Natural killer cell (primary cell): ENCODE measurements at regions not wholly inside any gene's neighbourhood (a gene's known extent, or its start where the extent isn't known, plus 50 kb on each side); places are given as distances from the start of the nearest gene placed in this dataset.
A peak's percentile ranks its signal among the peaks of the same experiment; 100 is the strongest.

Source experiments
- ATAC-seq, 3 donors: fragments of 150-1000 bp in 2 of 3; fragments of 200-7000 bp in 1 of 3; cut with Tn5 transposase; 1 replicate in 1 of 3; 2 replicates in 2 of 3; pipeline ENCODE4 v1.10.0; 2021; ENCODE audit warnings: mild to moderate bottlenecking in 2 of 3, moderate library complexity in 2 of 3
- DNase-seq, 2 donors: peaks; one replicate each; pipeline versions ENCODE4 v3.0.0 to v3.0.0-alpha.2; 2013 to 2021; ENCODE audit warnings: mixed read lengths in 1 of 2
- H3K27ac ChIP-seq: one replicate; pipeline ENCODE4 v1.5.1; 2013; ENCODE audit warnings: mild to moderate bottlenecking, low read length
- H3K27me3 ChIP-seq: one replicate; pipeline ENCODE4 v1.6.1; 2013; ENCODE audit warnings: low read length; ENCODE audit not compliant: control insufficient read depth, insufficient read depth
- H3K36me3 ChIP-seq: one replicate; pipeline ENCODE4 v1.6.1; 2013; ENCODE audit warnings: low read length; ENCODE audit not compliant: control insufficient read depth, insufficient read depth
- H3K4me1 ChIP-seq: one replicate; pipeline ENCODE4 v1.6.1; 2013; ENCODE audit warnings: low read length; ENCODE audit not compliant: control insufficient read depth, insufficient read depth
- H3K4me3 ChIP-seq: one replicate; pipeline ENCODE4 v1.5.1; 2013; ENCODE audit warnings: low read length
- H3K9me3 ChIP-seq: one replicate; pipeline ENCODE4 v1.6.1; 2013; ENCODE audit warnings: low read length; ENCODE audit not compliant: control insufficient read depth, insufficient read depth
- H3K27ac Mint-ChIP-seq, 2 donors: one replicate each; pipeline ENCODE4 v1.8.0; 2022; ENCODE audit warnings: mild to moderate bottlenecking in 2 of 2, mixed read lengths in 2 of 2, moderate library complexity in 1 of 2
- H3K27me3 Mint-ChIP-seq, 2 donors: one replicate each; pipeline ENCODE4 v1.8.0; 2022; ENCODE audit warnings: low read depth in 2 of 2, mixed read lengths in 2 of 2
- H3K36me3 Mint-ChIP-seq: one replicate; pipeline ENCODE4 v1.8.0; 2022; ENCODE audit warnings: mixed read lengths
- H3K4me1 Mint-ChIP-seq, 2 donors: one replicate each; pipeline ENCODE4 v1.8.0; 2022; ENCODE audit warnings: mixed read lengths in 2 of 2
- H3K4me3 Mint-ChIP-seq: one replicate; pipeline ENCODE4 v1.8.0; 2022; ENCODE audit warnings: mild to moderate bottlenecking, moderate library complexity, mixed read lengths
- H3K9me3 Mint-ChIP-seq, 2 donors: one replicate each; pipeline ENCODE4 v1.8.0; 2022; ENCODE audit warnings: mixed read lengths in 2 of 2
- CTCF ChIP-seq: fragments of 200-600 bp; IDR thresholded peaks from one replicate; pipeline ENCODE4 v1.8.0; 2022; ENCODE audit warnings: antibody characterized with exemption
- WGBS: methylation state at CpG from one replicate; pipeline ENCODE4 v1.1.7; 2013; ENCODE audit warnings: missing lambda C conversion rate; ENCODE audit not compliant: insufficient coverage; 5-methylcytosine and 5-hydroxymethylcytosine counted together
- intact Hi-C: fragments of 100-400 bp; cut with micrococcal nuclease; formaldehyde crosslinking; loops from one replicate; pipeline ENCODE4 v1.14.2; 2022

GRCh38 chr6:6749702-6750491 is 161.4 kb downstream of the LY86 start:
- H3K4me1 Mint-ChIP-seq = no peaks in the 10 kb centered on the region
- Histone ChIP-seq H3K27me3 (no peaks in the 10 kb centered on the region), H3K9me3 (no peaks in the 10 kb centered on the region), H3K27ac (no peak overlapping the region), H3K4me1 (peaks cover 17% of the 10 kb centered on the region), H3K36me3 (no peaks in the 10 kb centered on the region), H3K4me3 (no peak overlapping the region)
- no peak overlapping the region for H3K4me3 Mint-ChIP-seq
- H3K27me3 Mint-ChIP-seq = peaks cover 0 to 10% of the 10 kb centered on the region in 2 donors
- DNase-seq = peak in 1 of 2 donors; percentile 34
- intact Hi-C loops = no loop called here
- 79% methylated on average over 18 of the region's 19 CpGs for whole genome bisulfite sequencing
- H3K9me3 Mint-ChIP-seq = no peaks in the 10 kb centered on the region
- no peak for TF ChIP-seq CTCF
- no peaks in the 10 kb centered on the region for H3K36me3 Mint-ChIP-seq
- ATAC-seq = peak in 2 of 3 donors; percentile 33 to 58
- H3K27ac Mint-ChIP-seq = no peak overlapping the region

DNA sequence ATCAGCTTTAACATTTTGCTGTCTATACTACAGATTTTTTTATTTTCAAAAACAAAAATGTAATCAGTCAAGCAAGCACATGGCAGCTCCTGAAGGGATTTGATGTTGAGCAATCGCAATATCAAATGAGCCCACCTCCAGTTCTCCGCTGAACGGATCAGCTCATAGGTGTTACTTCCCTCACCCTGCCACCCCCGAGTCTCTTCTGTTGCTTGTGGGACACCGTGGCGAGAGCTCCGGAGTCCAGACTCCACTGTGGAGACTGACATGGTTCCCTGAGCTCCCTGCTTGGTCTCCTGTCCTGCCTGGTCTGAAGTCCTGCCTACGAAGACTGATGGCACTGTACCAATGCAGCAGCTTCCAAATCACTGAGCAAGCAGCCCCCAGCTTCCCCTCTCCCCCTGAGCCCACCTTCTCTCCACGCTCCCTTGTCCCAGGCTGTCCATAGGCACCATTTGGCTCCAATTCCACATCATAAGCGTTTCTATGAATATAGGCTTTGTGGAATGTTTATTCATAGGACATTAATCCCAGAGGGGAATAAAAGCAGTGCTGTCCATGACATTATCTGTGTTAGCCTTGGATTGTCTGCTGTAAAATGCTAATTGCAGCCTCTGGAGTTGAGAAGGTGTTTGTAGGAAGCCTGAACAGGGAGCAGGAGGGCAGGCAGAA is 162.2 kb downstream of the LY86 start:
- Mint-ChIP-seq H3K27me3 (peaks cover 6 to 10% of the 10 kb centered on the region in 2 donors), H3K4me1 (no peaks in the 10 kb centered on the region), H3K4me3 (no peak overlapping the region), H3K9me3 (no peaks in the 10 kb centered on the region), H3K27ac (no peak overlapping the region), H3K36me3 (no peaks in the 10 kb centered on the region)
- Histone ChIP-seq H3K9me3 (no peaks in the 10 kb centered on the region), H3K4me3 (no peak overlapping the region), H3K4me1 (peaks cover 17% of the 10 kb centered on the region), H3K27me3 (no peaks in the 10 kb centered on the region), H3K27ac (no peak overlapping the region), H3K36me3 (no peaks in the 10 kb centered on the region)
- intact Hi-C loops = no loop called here
- TF ChIP-seq CTCF = no peak
- ATAC-seq (no peak), DNase-seq (no peak)
- WGBS = 90% methylated on average over 9 of the region's 10 CpGs

GRCh38 chr6:6751266-6751596 is 162.7 kb downstream of the LY86 start:
- DNase-seq (no peak), ATAC-seq (no peak)
- WGBS = 100% methylated on average over 2 of the region's 2 CpGs
- TF ChIP-seq CTCF = no peak
- no peaks in the 10 kb centered on the region for H3K9me3 ChIP-seq
- H3K36me3 Mint-ChIP-seq = no peaks in the 10 kb centered on the region
- intact Hi-C loops = no loop called here
- no peaks in the 10 kb centered on the region for H3K4me1 Mint-ChIP-seq
- H3K4me3 ChIP-seq = no peak overlapping the region
- peaks cover 17% of the 10 kb centered on the region for H3K4me1 ChIP-seq
- no peak overlapping the region for H3K27ac ChIP-seq
- H3K27ac Mint-ChIP-seq = no peak overlapping the region
- H3K4me3 Mint-ChIP-seq = no peak overlapping the region
- no peaks in the 10 kb centered on the region for H3K9me3 Mint-ChIP-seq
- H3K27me3 Mint-ChIP-seq = peaks cover 6 to 9% of the 10 kb centered on the region in 2 donors
- no peaks in the 10 kb centered on the region for H3K36me3 ChIP-seq
- no peaks in the 10 kb centered on the region for H3K27me3 ChIP-seq
